GM19239 (cell line): ENCODE measurements at regions not wholly inside any gene's neighbourhood (a gene's known extent, or its start where the extent isn't known, plus 50 kb on each side); places are given as distances from the start of the nearest gene placed in this dataset.

ENCODE experiments used
- DNase-seq: peaks from one replicate; pipeline ENCODE4 v3.0.0; 2011; ENCODE audit warnings: low spot score; ENCODE audit not compliant: insufficient read length
- FAIRE-seq: peaks from 2 replicates; lab custom pipeline; 2011; peaks lifted over from hg19 to GRCh38; lab: Jason Lieb, UNC

GRCh38 chr19:32233885-32234284 is 111.5 kb upstream of the ZNF507 start:
- FAIRE-seq (no peak), DNase-seq (no peak)

- DNase-seq (no peak), FAIRE-seq (no peak)
Measured at GRCh38 chr19:32234663-32235217, 110.7 kb upstream of the ZNF507 start.

- FAIRE-seq (no peak), DNase-seq (no peak)
Measured at GRCh38 chr19:32238076-32238475, 107.3 kb upstream of the ZNF507 start.

GRCh38 chr19:32240316-32240715 is 105.1 kb upstream of the ZNF507 start:
- DNase-seq (no peak), FAIRE-seq (no peak)

GRCh38 chr19:32241306-32241705 is 104.1 kb upstream of the ZNF507 start:
- FAIRE-seq = no peak
- no peak for DNase-seq

GRCh38 chr19:32241932-32242710 is 103.3 kb upstream of the ZNF507 start:
- DNase-seq (no peak), FAIRE-seq (no peak)

- no peak for FAIRE-seq
Measured at GRCh38 chr19:32246006-32246405, 99.4 kb upstream of the ZNF507 start.

GRCh38 chr19:32251634-32252332 is 93.6 kb upstream of the ZNF507 start:
- FAIRE-seq = no peak
- DNase-seq = no peak

More at GRCh38 chr19:32246006-32246405, 99.4 kb upstream of the ZNF507 start:
- no peak for DNase-seq

- no peak for DNase-seq
Measured at GRCh38 chr19:32252333-32252669, 93.1 kb upstream of the ZNF507 start.

GRCh38 chr19:32253683-32254508 is 91.5 kb upstream of the ZNF507 start:
- DNase-seq (no peak), FAIRE-seq (no peak)

More at GRCh38 chr19:32252333-32252669, 93.1 kb upstream of the ZNF507 start:
- no peak for FAIRE-seq

GRCh38 chr19:32254509-32254890 is 90.9 kb upstream of the ZNF507 start:
- DNase-seq (no peak), FAIRE-seq (no peak)

GRCh38 chr19:32255536-32256295 is 89.7 kb upstream of the ZNF507 start:
- no peak for DNase-seq
- no peak for FAIRE-seq

- FAIRE-seq = no peak
- no peak for DNase-seq
Measured at GRCh38 chr19:32256341-32256975, 89.0 kb upstream of the ZNF507 start.

- FAIRE-seq = no peak
- DNase-seq = no peak
Measured at GRCh38 chr19:32257326-32258073, 87.9 kb upstream of the ZNF507 start.

- FAIRE-seq = no peak
- no peak for DNase-seq
Measured at GRCh38 chr19:32258167-32258566, 87.2 kb upstream of the ZNF507 start.

GRCh38 chr19:32264568-32264967 is 80.8 kb upstream of the ZNF507 start:
- FAIRE-seq (no peak), DNase-seq (no peak)

GRCh38 chr19:32265995-32266394 is 79.4 kb upstream of the ZNF507 start:
- FAIRE-seq = no peak

GRCh38 chr19:32266460-32266859 is 79.0 kb upstream of the ZNF507 start:
- no peak for DNase-seq
- FAIRE-seq = no peak

More at GRCh38 chr19:32265995-32266394, 79.4 kb upstream of the ZNF507 start:
- DNase-seq = no peak

GRCh38 chr19:32268381-32268780 is 77.0 kb upstream of the ZNF507 start:
- DNase-seq = no peak
- no peak for FAIRE-seq
